HEK293T (cell line): ENCODE measurements at regions not wholly inside any gene's neighbourhood (a gene's known extent, or its start where the extent isn't known, plus 50 kb on each side); places are given as distances from the start of the nearest gene placed in this dataset.

Experiments used
- CTCF ChIA-PET: fragments of 350-600 bp; formaldehyde crosslinking; extraction: SDS; loops from one replicate; lab custom pipeline; 2021; ENCODE audit warnings: antibody characterized with exemption, inconsistent platforms; lab: Yijun Ruan, JAX
- POLR2A ChIA-PET: fragments of 350-600 bp; formaldehyde crosslinking; extraction: SDS; loops from one replicate; lab custom pipeline; 2020; ENCODE audit warnings: antibody characterized with exemption, inconsistent platforms; lab: Yijun Ruan, JAX
- DNase-seq: peaks from one replicate; pipeline ENCODE4 v3.0.0; 2012; ENCODE audit warnings: mixed read lengths; ENCODE audit errors: extremely low spot score
- ARNT ChIP-seq: fragments of 450-650 bp; IDR thresholded peaks from 2 replicates; pipeline ENCODE4 v1.6.1; 2017; ENCODE audit warnings: mild to moderate bottlenecking
- BHLHE40 ChIP-seq: fragments of 450-650 bp; IDR thresholded peaks from 2 replicates; pipeline ENCODE4 v1.6.1; 2016; ENCODE audit warnings: mild to moderate bottlenecking, moderate library complexity, borderline replicate concordance
- CTBP1 ChIP-seq: fragments of 450-650 bp; IDR thresholded peaks from 2 replicates; pipeline ENCODE4 v1.6.1; 2016; ENCODE audit warnings: borderline replicate concordance
- ELF4 ChIP-seq: fragments of 450-650 bp; IDR thresholded peaks from 2 replicates; pipeline ENCODE4 v1.6.1; 2017; ENCODE audit warnings: antibody characterized with exemption
- FOXA1 ChIP-seq: fragments of 450-650 bp; IDR thresholded peaks from 2 replicates; pipeline ENCODE4 v1.6.1; 2016; ENCODE audit warnings: mild to moderate bottlenecking
- FOXK2 ChIP-seq: fragments of 450-650 bp; IDR thresholded peaks from 2 replicates; pipeline ENCODE4 v1.6.1; 2016; ENCODE audit warnings: mild to moderate bottlenecking
- FOXM1 ChIP-seq: fragments of 450-650 bp; IDR thresholded peaks from 2 replicates; pipeline ENCODE4 v1.6.1; 2017; ENCODE audit warnings: mild to moderate bottlenecking, borderline replicate concordance
- HDGF ChIP-seq: fragments of 450-650 bp; IDR thresholded peaks from 2 replicates; pipeline ENCODE4 v1.6.1; 2017; ENCODE audit warnings: antibody characterized with exemption, borderline replicate concordance
- L3MBTL2 ChIP-seq: fragments of 450-650 bp; conservative IDR thresholded peaks from 2 replicates; pipeline ENCODE4 v1.6.1; 2016; ENCODE audit warnings: mild to moderate bottlenecking
- LEF1 ChIP-seq: fragments of 450-650 bp; IDR thresholded peaks from 2 replicates; pipeline ENCODE4 v1.6.1; 2017; ENCODE audit warnings: mild to moderate bottlenecking, borderline replicate concordance
- NFRKB ChIP-seq: fragments of 450-650 bp; IDR thresholded peaks from 2 replicates; pipeline ENCODE4 v1.6.1; 2016; ENCODE audit warnings: mild to moderate bottlenecking, moderate library complexity
- SP1 ChIP-seq: fragments of 450-650 bp; IDR thresholded peaks from 2 replicates; pipeline ENCODE4 v1.6.1; 2017
- SUZ12 ChIP-seq: fragments of 450-650 bp; IDR thresholded peaks from 2 replicates; pipeline ENCODE4 v1.6.1; 2016; ENCODE audit warnings: mild to moderate bottlenecking
- TARDBP ChIP-seq: fragments of 450-650 bp; IDR thresholded peaks from 2 replicates; pipeline ENCODE4 v1.6.1; 2016
- ZNF384 ChIP-seq: fragments of 450-650 bp; IDR thresholded peaks from 2 replicates; pipeline ENCODE4 v1.6.1; 2016
- TF ChIP-seq, protein P1 (sequence below): fragments of 450-650 bp; IDR thresholded peaks from 2 replicates; pipeline ENCODE4 v1.6.1; 2016

DNA sequence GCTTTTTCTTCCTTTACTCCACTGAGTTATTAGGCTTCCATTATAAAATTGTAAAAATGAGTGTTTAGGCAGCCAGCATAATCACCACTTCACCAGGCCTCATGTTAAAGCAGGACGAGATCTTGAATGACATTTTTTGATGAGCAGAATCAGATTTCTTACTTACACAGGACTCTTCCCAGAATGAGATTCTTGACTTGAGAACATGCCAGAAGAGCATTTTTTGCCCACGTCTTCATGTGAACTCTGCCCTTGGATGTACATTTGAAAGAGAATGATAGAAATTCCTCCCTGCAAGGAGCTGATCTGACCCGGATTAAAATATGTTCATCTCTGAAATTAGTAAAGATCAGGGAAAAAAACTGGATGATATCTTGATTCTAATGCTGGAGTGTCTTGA, 212.1 kb upstream of the ADRA1B start:
- ChIA-PET POLR2A (no interaction called here), CTCF (no interaction called here)
- DNase-seq = no peak
- TF ChIP-seq ARNT (no peak), BHLHE40 (no peak), ELF4 (no peak), SP1 (no peak), NFRKB (no peak), L3MBTL2 (no peak), SUZ12 (no peak), FOXA1 (no peak), LEF1 (no peak), TARDBP (no peak), HDGF (no peak), FOXK2 (no peak)

DNA sequence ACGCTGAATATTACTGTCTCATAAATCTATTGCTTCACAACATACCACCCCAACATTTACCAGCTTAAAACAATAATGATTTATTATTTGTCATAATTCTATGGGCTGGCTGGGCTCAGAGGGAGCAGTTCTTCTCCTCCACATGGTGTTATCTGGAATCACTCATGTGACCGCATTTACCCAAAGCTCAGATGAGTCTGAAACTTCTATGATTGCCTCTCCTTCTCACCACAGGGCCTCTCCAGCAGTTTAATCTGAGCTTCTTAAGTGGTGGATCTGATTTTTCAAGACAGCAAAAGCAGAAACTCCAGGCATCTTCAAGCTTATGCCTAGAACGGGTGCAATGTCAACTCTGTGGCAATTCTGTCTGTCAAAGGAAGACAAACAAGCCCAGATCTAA, 210.3 kb upstream of the ADRA1B start:
- CTCF ChIA-PET = no interaction called here
- TF ChIP-seq CTBP1 = no peak
- no peak for TF ChIP-seq NFRKB
- no peak for TF ChIP-seq TARDBP
- no peak for TF ChIP-seq HDGF
- TF ChIP-seq ARNT = no peak
- no peak for TF ChIP-seq FOXA1
- TF ChIP-seq L3MBTL2 = no peak
- TF ChIP-seq LEF1 = no peak
- TF ChIP-seq ELF4 = no peak
- TF ChIP-seq SP1 = no peak
- TF ChIP-seq BHLHE40 = no peak
- TF ChIP-seq FOXK2 = no peak
- DNase-seq = no peak
- POLR2A ChIA-PET = no interaction called here

DNA sequence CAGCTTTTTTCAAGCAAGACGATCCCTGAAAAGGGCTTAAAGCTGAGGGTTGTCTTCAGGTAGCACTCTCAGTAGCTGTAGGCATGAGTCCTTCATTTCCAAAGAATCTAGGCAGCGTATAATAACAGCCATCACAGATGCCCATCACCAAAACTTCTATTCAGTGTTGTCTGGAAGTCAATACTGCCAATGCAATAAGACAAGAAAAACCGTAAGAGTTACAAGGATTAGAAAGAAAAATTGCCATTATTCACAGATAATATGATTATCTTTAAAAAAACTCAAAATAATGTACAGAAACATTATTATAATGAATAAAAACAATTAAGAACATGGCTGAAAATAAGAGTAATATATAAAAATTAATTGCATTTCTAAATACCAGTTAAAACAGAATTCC, 208.2 kb upstream of the ADRA1B start:
- no peak for DNase-seq
- POLR2A ChIA-PET = no interaction called here
- TF ChIP-seq L3MBTL2 = no peak
- no peak for TF ChIP-seq SP1
- no peak for TF ChIP-seq ARNT
- no peak for TF ChIP-seq ELF4
- TF ChIP-seq, protein P1, sequence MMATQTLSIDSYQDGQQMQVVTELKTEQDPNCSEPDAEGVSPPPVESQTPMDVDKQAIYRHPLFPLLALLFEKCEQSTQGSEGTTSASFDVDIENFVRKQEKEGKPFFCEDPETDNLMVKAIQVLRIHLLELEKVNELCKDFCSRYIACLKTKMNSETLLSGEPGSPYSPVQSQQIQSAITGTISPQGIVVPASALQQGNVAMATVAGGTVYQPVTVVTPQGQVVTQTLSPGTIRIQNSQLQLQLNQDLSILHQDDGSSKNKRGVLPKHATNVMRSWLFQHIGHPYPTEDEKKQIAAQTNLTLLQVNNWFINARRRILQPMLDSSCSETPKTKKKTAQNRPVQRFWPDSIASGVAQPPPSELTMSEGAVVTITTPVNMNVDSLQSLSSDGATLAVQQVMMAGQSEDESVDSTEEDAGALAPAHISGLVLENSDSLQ = no peak
- no peak for TF ChIP-seq BHLHE40
- no peak for TF ChIP-seq CTBP1
- no peak for TF ChIP-seq FOXK2
- no peak for TF ChIP-seq ZNF384
- no peak for TF ChIP-seq LEF1
- no peak for TF ChIP-seq FOXA1
- TF ChIP-seq HDGF = no peak
- TF ChIP-seq SUZ12 = no peak
- no peak for TF ChIP-seq FOXM1
- no peak for TF ChIP-seq NFRKB
- CTCF ChIA-PET = interaction anchor here (0.6 kb wide), 1 partner anchor 9 kb away, joined by 3 read pairs; no protein-coding TSS in a partner anchor

DNA sequence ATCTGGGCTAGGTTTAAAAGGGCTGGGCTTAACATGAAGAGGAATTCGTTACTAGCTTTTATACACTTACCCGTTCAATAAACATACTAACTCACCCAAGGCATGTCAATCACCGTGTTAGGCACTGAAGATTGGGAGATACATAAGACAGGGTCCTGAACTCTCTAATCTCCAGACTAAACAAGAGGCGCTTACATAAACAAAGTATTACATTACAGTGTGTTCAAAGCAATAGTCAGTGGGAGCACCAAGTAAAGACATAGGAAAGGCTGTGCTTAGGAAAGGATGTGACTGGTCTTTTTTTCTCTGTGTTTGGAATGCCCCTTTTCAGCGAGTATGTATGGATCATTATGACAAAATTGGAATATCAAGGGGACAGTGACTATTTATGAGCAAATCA, 203.6 kb upstream of the ADRA1B start:
- ChIA-PET POLR2A (no interaction called here), CTCF (no interaction called here)
- TF ChIP-seq ARNT (no peak), SP1 (no peak), L3MBTL2 (no peak), FOXK2 (no peak), BHLHE40 (no peak), SUZ12 (no peak), ELF4 (no peak), FOXA1 (no peak), LEF1 (no peak), TARDBP (no peak), NFRKB (no peak), CTBP1 (peak; percentile 91), ZNF384 (no peak)
- TF ChIP-seq, protein P1 = peak; percentile 98
- DNase-seq = peak; percentile 27

DNA sequence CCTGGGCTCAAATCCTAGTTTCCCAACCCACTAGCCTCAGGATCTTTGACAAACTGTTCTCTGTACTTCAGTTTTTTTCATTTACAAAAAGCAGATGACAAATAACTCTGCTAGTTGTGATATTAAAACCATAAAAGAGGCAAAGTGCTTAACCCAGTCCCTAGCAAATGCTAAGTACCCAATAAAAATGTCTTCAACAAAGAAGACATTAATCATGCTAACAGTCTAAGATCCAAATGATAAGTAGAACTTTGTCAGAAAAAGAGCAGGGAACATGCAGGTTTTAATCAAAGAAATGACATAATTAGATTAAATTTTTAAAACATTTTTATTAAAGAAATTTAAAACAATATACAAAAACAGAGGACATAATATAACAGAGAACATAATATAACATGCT, 203.0 kb upstream of the ADRA1B start:
- peak; percentile 15 for DNase-seq
- CTCF ChIA-PET = no interaction called here
- POLR2A ChIA-PET = no interaction called here
- no peak for TF ChIP-seq FOXK2
- no peak for TF ChIP-seq FOXM1
- peak; percentile 61 for TF ChIP-seq ZNF384
- no peak for TF ChIP-seq L3MBTL2
- TF ChIP-seq, protein P1 = peak; percentile 92
- no peak for TF ChIP-seq LEF1
- TF ChIP-seq BHLHE40 = no peak

DNA sequence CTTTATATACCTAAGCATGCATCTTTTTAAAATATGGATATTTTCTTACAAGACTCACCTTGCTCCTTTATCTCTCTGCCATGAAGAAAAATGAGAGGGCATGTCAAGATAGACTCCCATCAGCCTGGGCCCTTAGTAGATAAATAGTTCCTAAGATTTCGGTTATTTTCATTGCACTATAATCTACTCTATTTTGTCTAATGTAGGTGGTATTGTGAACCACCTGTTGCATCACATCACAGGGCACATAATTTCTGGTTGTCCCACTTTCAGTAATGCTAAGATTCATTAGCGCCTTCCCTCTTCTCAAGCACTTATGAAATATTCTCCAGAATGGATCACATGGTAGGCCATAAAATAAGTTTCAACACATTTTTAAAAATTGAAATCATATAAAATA, 202.5 kb upstream of the ADRA1B start:
- TF ChIP-seq NFRKB (no peak), FOXA1 (no peak), TARDBP (no peak), CTBP1 (no peak), ZNF384 (no peak), HDGF (no peak), FOXM1 (no peak), SP1 (no peak), ARNT (no peak), BHLHE40 (no peak), ELF4 (no peak), FOXK2 (no peak), L3MBTL2 (no peak), LEF1 (no peak), SUZ12 (no peak)
- TF ChIP-seq, protein P1 = no peak
- ChIA-PET POLR2A (no interaction called here), CTCF (interaction anchor here (0.7 kb wide), 1 partner anchor 61 kb away, joined by 3 read pairs; no protein-coding TSS in a partner anchor)
- no peak for DNase-seq
